ENCODE measurements at regions not wholly inside any gene's neighbourhood (a gene's known extent, or its start where the extent isn't known, plus 50 kb on each side); places are given as distances from the start of the nearest gene placed in this dataset.
A peak's percentile ranks its signal among the peaks of the same experiment; 100 is the strongest.

DNA sequence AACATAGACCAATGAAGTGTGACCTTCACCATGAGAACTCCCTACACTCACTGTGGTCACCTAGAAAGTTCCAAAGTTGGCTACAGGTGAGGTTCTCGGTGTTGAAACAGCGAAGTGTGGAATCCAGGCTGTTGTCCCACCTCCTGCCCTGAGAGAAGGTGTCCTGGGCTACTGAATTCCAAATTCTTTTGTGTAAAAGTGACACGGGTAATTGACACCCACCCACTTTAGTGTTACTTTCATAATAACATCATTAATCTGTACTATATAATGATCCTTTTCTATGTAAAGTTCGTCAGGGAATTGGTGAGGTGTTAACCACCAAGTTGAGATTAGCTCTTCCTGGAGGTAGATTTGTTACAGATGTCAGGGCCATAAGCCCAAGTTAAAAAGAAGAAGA is 690.7 kb downstream of the RWDD3 start:
- no peak for TF ChIP-seq POLR2AphosphoS5 (IDR thresholded peaks at IDR 0.05; ENCODE audit: borderline replicate concordance, low read depth, low read length)
- no peak for TF ChIP-seq EZH2 (IDR thresholded peaks at IDR 0.05)
- TF ChIP-seq FOXP2 (optimal IDR thresholded peaks at IDR 0.05; ENCODE audit: control extremely low read depth, extremely low read length, insufficient read depth): no peak
- Histone ChIP-seq H3K4me3 (no peak overlapping the region), H3K9ac (ENCODE audit: insufficient read length) (no peak overlapping the region), H3K9me3 (ENCODE audit: low read depth, low read length) (no peaks in the 10 kb centered on the region), H3K27ac (no peak overlapping the region), H3K36me3 (ENCODE audit: insufficient read depth, low read length) (no peaks in the 10 kb centered on the region)
- no peak for DNase-seq (ENCODE audit: low read depth, low spot score)

- no peak overlapping the region for H3K9ac ChIP-seq (ENCODE audit: insufficient read length)
- no peak overlapping the region for H3K4me3 ChIP-seq
- H3K36me3 ChIP-seq (ENCODE audit: insufficient read depth, low read length): no peaks in the 10 kb centered on the region
- no peaks in the 10 kb centered on the region for H3K9me3 ChIP-seq (ENCODE audit: low read depth, low read length)
- DNase-seq (ENCODE audit: low read depth, low spot score): no peak
- no peak for TF ChIP-seq EZH2 (IDR thresholded peaks at IDR 0.05)
- no peak for TF ChIP-seq POLR2AphosphoS5 (IDR thresholded peaks at IDR 0.05; ENCODE audit: borderline replicate concordance, low read depth, low read length)
- TF ChIP-seq FOXP2 (optimal IDR thresholded peaks at IDR 0.05; ENCODE audit: control extremely low read depth, extremely low read length, insufficient read depth): no peak
- H3K27ac ChIP-seq: no peak overlapping the region
Measured at GRCh38 chr1:95926331-95926730, 692.3 kb downstream of the RWDD3 start.

- TF ChIP-seq FOXP2 (optimal IDR thresholded peaks at IDR 0.05; ENCODE audit: control extremely low read depth, extremely low read length, insufficient read depth) (no peak), POLR2AphosphoS5 (IDR thresholded peaks at IDR 0.05; ENCODE audit: borderline replicate concordance, low read depth, low read length) (no peak), EZH2 (IDR thresholded peaks at IDR 0.05) (no peak)
- H3K27ac ChIP-seq: no peak overlapping the region
- no peak for DNase-seq (ENCODE audit: low read depth, low spot score)
- no peak overlapping the region for H3K4me3 ChIP-seq
- no peaks in the 10 kb centered on the region for H3K36me3 ChIP-seq (ENCODE audit: insufficient read depth, low read length)
- H3K9ac ChIP-seq (ENCODE audit: insufficient read length): no peak overlapping the region
- H3K9me3 ChIP-seq (ENCODE audit: low read depth, low read length): no peaks in the 10 kb centered on the region
Measured at GRCh38 chr1:95927061-95927460, 693.1 kb downstream of the RWDD3 start.

DNA sequence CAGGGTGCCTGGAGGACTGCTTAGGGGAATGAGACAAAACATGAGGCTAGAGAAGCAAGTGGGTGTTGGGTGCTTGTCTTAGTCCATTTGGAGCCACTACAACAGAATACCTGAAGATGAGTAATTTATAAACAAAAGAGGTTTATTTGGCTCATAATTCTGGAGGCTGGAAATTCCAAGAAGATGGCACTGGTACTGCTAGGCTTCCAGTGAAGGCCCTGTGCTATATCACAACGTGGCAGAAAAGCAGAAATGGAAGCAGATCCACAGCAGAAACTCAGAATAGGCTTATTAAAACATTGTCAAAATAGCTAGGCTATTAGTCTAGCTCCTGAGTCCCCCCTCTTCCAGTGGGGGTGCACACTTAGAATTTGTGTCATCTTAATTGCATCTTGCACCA is 701.7 kb downstream of the RWDD3 start:
- Histone ChIP-seq H3K9me3 (ENCODE audit: low read depth, low read length) (no peaks in the 10 kb centered on the region), H3K36me3 (ENCODE audit: insufficient read depth, low read length) (no peaks in the 10 kb centered on the region), H3K4me3 (no peak overlapping the region), H3K9ac (ENCODE audit: insufficient read length) (no peak overlapping the region), H3K27ac (no peak overlapping the region)
- no peak for DNase-seq (ENCODE audit: low read depth, low spot score)
- TF ChIP-seq POLR2AphosphoS5 (IDR thresholded peaks at IDR 0.05; ENCODE audit: borderline replicate concordance, low read depth, low read length) (no peak), FOXP2 (optimal IDR thresholded peaks at IDR 0.05; ENCODE audit: control extremely low read depth, extremely low read length, insufficient read depth) (no peak), EZH2 (IDR thresholded peaks at IDR 0.05) (no peak)

GRCh38 chr1:95941121-95941798 is 707.2 kb downstream of the RWDD3 start:
- H3K36me3 ChIP-seq (ENCODE audit: insufficient read depth, low read length): no peaks in the 10 kb centered on the region
- H3K27ac ChIP-seq: no peak overlapping the region
- no peak overlapping the region for H3K4me3 ChIP-seq
- no peaks in the 10 kb centered on the region for H3K9me3 ChIP-seq (ENCODE audit: low read depth, low read length)
- DNase-seq (ENCODE audit: low read depth, low spot score): no peak
- TF ChIP-seq POLR2AphosphoS5 (IDR thresholded peaks at IDR 0.05; ENCODE audit: borderline replicate concordance, low read depth, low read length) (no peak), FOXP2 (optimal IDR thresholded peaks at IDR 0.05; ENCODE audit: control extremely low read depth, extremely low read length, insufficient read depth) (no peak), EZH2 (IDR thresholded peaks at IDR 0.05) (no peak)
- H3K9ac ChIP-seq (ENCODE audit: insufficient read length): no peak overlapping the region

GRCh38 chr1:95948023-95948422 is 714.0 kb downstream of the RWDD3 start:
- Histone ChIP-seq H3K27ac (no peak overlapping the region), H3K4me3 (no peak overlapping the region), H3K9ac (ENCODE audit: insufficient read length) (no peak overlapping the region), H3K9me3 (ENCODE audit: low read depth, low read length) (no peaks in the 10 kb centered on the region), H3K36me3 (ENCODE audit: insufficient read depth, low read length) (no peaks in the 10 kb centered on the region)
- TF ChIP-seq EZH2 (IDR thresholded peaks at IDR 0.05) (no peak), FOXP2 (optimal IDR thresholded peaks at IDR 0.05; ENCODE audit: control extremely low read depth, extremely low read length, insufficient read depth) (no peak), POLR2AphosphoS5 (IDR thresholded peaks at IDR 0.05; ENCODE audit: borderline replicate concordance, low read depth, low read length) (no peak)
- DNase-seq (ENCODE audit: low read depth, low spot score): no peak

GRCh38 chr1:95951371-95952102 is 717.5 kb downstream of the RWDD3 start:
- H3K4me3 ChIP-seq: no peak overlapping the region
- TF ChIP-seq FOXP2 (optimal IDR thresholded peaks at IDR 0.05; ENCODE audit: control extremely low read depth, extremely low read length, insufficient read depth): no peak
- no peak for TF ChIP-seq POLR2AphosphoS5 (IDR thresholded peaks at IDR 0.05; ENCODE audit: borderline replicate concordance, low read depth, low read length)
- no peak for TF ChIP-seq EZH2 (IDR thresholded peaks at IDR 0.05)

DNA sequence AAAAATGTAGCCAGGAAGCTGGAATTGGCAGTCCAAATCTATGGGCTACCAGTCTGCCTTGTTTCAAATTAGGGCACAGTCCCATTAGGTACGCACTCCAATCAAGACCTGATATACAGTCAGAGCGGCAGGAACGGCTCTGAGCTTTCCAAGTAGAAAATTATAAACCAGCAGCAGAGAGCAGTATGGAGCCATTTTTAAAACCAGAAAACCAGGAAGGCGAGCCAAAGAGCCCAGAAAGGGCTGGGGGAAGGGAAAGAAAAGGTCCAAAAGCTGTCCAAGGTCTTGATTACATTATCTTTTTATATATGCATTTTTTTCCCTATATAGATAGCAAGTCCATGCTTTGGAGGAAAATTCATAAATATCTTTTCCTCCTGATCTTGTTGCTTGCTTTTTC is 719.0 kb downstream of the RWDD3 start:
- Histone ChIP-seq H3K27ac (no peak overlapping the region), H3K36me3 (ENCODE audit: insufficient read depth, low read length) (no peaks in the 10 kb centered on the region), H3K9ac (ENCODE audit: insufficient read length) (no peak overlapping the region), H3K9me3 (ENCODE audit: low read depth, low read length) (no peaks in the 10 kb centered on the region), H3K4me3 (no peak overlapping the region)
- no peak for DNase-seq (ENCODE audit: low read depth, low spot score)
- TF ChIP-seq POLR2AphosphoS5 (IDR thresholded peaks at IDR 0.05; ENCODE audit: borderline replicate concordance, low read depth, low read length): no peak
- no peak for TF ChIP-seq EZH2 (IDR thresholded peaks at IDR 0.05)
- no peak for TF ChIP-seq FOXP2 (optimal IDR thresholded peaks at IDR 0.05; ENCODE audit: control extremely low read depth, extremely low read length, insufficient read depth)

More at GRCh38 chr1:95951371-95952102, 717.5 kb downstream of the RWDD3 start:
- Histone ChIP-seq H3K9ac (ENCODE audit: insufficient read length) (no peak overlapping the region), H3K27ac (peak overlapping the region; percentile 67; the same call in 1 of the 2 replicates), H3K9me3 (ENCODE audit: low read depth, low read length) (no peaks in the 10 kb centered on the region), H3K36me3 (ENCODE audit: insufficient read depth, low read length) (no peaks in the 10 kb centered on the region)
- no peak for DNase-seq (ENCODE audit: low read depth, low spot score)

Data from SK-N-MC (cell line).